ENCODE measurements at regions not wholly inside any gene's neighbourhood (a gene's known extent, or its start where the extent isn't known, plus 50 kb on each side); places are given as distances from the start of the nearest gene placed in this dataset.

DNA sequence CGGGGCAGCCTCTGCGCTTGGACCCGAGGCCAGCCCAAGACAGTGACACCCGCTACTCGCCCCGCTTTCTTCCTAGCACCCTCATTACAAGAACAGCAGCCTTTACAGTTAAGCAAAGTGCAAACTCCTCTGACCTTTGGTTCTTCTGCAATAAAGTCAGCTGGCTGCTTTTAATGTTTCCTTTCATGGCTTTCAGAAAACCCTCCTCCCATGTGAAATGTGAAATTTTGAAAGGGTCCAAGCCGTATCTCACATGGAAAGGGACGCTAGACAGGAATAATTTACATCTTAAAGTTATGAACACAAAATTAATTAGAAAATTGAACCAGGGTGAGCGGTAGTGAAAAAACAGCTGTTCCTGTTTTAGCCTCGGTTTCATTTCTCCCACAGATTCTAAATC lies 520.1 kb upstream of the FRG1 start:
- Histone ChIP-seq H3K4me3 (no peak overlapping the region), H3K9me3 (no peaks in the 10 kb centered on the region), H3K36me3 (no peaks in the 10 kb centered on the region), H3K27ac (no peak overlapping the region), H3K27me3 (no peaks in the 10 kb centered on the region), H3K4me1 (no peaks in the 10 kb centered on the region)
- WGBS, result 43% methylated on average over 10 of the region's 10 CpGs
- no peak for TF ChIP-seq POLR2AphosphoS5 (IDR thresholded peaks at IDR 0.05)
- no peak for TF ChIP-seq POLR2A (IDR thresholded peaks at IDR 0.05)
- TF ChIP-seq, protein P1, sequence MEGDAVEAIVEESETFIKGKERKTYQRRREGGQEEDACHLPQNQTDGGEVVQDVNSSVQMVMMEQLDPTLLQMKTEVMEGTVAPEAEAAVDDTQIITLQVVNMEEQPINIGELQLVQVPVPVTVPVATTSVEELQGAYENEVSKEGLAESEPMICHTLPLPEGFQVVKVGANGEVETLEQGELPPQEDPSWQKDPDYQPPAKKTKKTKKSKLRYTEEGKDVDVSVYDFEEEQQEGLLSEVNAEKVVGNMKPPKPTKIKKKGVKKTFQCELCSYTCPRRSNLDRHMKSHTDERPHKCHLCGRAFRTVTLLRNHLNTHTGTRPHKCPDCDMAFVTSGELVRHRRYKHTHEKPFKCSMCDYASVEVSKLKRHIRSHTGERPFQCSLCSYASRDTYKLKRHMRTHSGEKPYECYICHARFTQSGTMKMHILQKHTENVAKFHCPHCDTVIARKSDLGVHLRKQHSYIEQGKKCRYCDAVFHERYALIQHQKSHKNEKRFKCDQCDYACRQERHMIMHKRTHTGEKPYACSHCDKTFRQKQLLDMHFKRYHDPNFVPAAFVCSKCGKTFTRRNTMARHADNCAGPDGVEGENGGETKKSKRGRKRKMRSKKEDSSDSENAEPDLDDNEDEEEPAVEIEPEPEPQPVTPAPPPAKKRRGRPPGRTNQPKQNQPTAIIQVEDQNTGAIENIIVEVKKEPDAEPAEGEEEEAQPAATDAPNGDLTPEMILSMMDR (IDR thresholded peaks at IDR 0.05), result no peak
- DNase-seq (ENCODE audit: low spot score in 2 of 2), result no peak

DNA sequence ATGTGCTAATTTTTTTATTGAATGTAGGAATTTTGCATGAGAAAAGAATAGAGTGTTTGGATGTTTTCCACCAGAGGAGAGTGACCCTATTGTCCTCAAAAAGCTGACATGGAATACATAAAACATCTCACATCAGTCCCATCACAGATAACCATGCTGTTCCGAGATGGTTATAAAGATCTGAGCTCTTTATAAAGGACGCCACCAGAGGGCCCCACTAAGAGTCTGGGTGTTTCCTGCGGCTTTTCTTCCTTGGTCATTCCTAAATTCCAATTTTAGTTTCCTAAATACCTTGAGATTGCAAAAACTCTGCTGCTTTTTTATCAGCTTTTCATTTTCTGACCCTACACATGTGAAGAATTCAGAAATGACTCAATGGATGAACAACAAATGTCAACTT lies 504.5 kb upstream of the FRG1 start:
- no peaks in the 10 kb centered on the region for H3K4me1 ChIP-seq
- 71% methylated on average over 3 of the region's 3 CpGs for WGBS
- DNase-seq (ENCODE audit: low spot score in 2 of 2), result no peak
- no peak overlapping the region for H3K4me3 ChIP-seq
- no peaks in the 10 kb centered on the region for H3K27me3 ChIP-seq
- no peak overlapping the region for H3K27ac ChIP-seq
- H3K9me3 ChIP-seq, result peaks cover 12% of the 10 kb centered on the region
- H3K36me3 ChIP-seq, result no peaks in the 10 kb centered on the region
- TF ChIP-seq EP300 (IDR thresholded peaks at IDR 0.05) (no peak), POLR2A (IDR thresholded peaks at IDR 0.05) (no peak)
- TF ChIP-seq, protein P1 (IDR thresholded peaks at IDR 0.05), result no peak

DNA sequence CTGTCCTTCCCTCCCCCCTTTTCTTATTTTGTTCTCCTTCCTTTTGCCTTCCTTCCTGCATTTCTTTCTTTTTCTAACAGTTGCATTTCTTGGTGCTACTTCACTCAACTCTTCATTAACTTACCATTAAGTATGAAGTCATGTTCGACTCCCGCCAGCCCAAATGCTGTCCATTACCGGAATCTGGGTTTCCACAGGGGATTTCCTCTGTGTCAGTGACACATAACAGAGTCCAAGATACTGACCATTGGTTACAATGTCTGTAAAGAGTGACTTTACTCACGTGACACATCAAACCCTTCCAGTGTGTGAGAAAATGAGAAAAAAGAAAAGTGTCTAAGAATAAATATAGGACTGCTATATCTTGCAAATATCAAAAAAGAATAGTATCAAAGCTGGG lies 500.0 kb upstream of the FRG1 start:
- WGBS, result 75% methylated on average over 4 of the region's 4 CpGs
- Histone ChIP-seq H3K9me3 (peaks cover 2% of the 10 kb centered on the region), H3K4me1 (no peaks in the 10 kb centered on the region), H3K36me3 (no peaks in the 10 kb centered on the region), H3K27me3 (no peaks in the 10 kb centered on the region), H3K4me3 (no peak overlapping the region), H3K27ac (no peak overlapping the region)
- no peak for DNase-seq (ENCODE audit: low spot score in 2 of 2)
- TF ChIP-seq, protein P1 (IDR thresholded peaks at IDR 0.05), result no peak
- TF ChIP-seq EP300 (IDR thresholded peaks at IDR 0.05), result no peak
- TF ChIP-seq POLR2AphosphoS5 (IDR thresholded peaks at IDR 0.05), result no peak
- TF ChIP-seq POLR2A (IDR thresholded peaks at IDR 0.05), result no peak

DNA sequence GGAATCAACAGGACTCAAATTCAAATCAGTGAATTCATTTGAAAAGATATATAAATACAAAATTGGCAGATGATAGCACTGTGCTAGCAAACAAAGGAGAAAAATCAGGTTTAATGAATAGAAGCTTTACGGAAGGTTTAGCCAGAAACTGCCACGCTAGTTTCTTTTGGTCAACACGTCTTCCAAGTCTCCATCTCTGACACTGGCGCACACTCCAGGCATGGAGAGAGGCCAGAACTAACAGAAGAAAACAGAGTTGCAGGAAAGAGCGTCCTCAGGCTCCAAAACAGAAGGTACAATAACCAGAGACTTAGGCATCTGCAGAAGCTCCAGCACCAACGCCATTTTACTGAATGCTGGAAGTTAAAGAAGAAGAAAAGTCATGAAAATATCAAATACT lies 497.3 kb upstream of the FRG1 start:
- no peak for DNase-seq (ENCODE audit: low spot score in 2 of 2)
- Histone ChIP-seq H3K27me3 (no peaks in the 10 kb centered on the region), H3K9me3 (no peaks in the 10 kb centered on the region), H3K27ac (no peak overlapping the region), H3K4me3 (no peak overlapping the region), H3K4me1 (no peaks in the 10 kb centered on the region), H3K36me3 (no peaks in the 10 kb centered on the region)
- 60% methylated on average over 6 of the region's 6 CpGs for WGBS
- TF ChIP-seq POLR2AphosphoS5 (IDR thresholded peaks at IDR 0.05) (no peak), POLR2A (IDR thresholded peaks at IDR 0.05) (no peak), EP300 (IDR thresholded peaks at IDR 0.05) (no peak)
- TF ChIP-seq, protein P1 (IDR thresholded peaks at IDR 0.05), result no peak

DNA sequence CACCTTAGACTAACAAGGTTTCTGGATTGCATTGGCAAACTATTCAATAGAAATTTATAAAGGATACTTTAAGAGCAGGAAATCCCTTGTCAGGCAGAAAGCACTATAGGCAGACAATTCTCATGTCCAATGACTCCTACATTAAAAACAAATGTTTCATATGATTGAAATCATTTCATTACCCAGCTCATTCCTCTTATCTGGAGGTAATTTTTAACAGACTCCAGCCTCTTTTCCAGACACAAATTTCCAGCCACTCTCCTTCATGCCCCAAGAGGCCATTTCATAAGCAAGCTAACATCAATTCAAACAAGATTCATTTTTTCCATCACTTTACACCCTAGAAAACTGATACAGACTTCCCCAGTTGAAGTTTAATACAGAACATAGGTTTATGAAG lies 495.1 kb upstream of the FRG1 start:
- Histone ChIP-seq H3K4me3 (no peak overlapping the region), H3K36me3 (no peaks in the 10 kb centered on the region), H3K4me1 (no peaks in the 10 kb centered on the region), H3K27ac (no peak overlapping the region), H3K27me3 (no peaks in the 10 kb centered on the region), H3K9me3 (no peaks in the 10 kb centered on the region)
- TF ChIP-seq POLR2AphosphoS5 (IDR thresholded peaks at IDR 0.05), result no peak
- no peak for TF ChIP-seq POLR2A (IDR thresholded peaks at IDR 0.05)
- no peak for TF ChIP-seq EP300 (IDR thresholded peaks at IDR 0.05)
- TF ChIP-seq, protein P1 (IDR thresholded peaks at IDR 0.05), result no peak
- DNase-seq (ENCODE audit: low spot score in 2 of 2), result no peak
